ENCODE measurements at regions not wholly inside any gene's neighbourhood (a gene's known extent, or its start where the extent isn't known, plus 50 kb on each side); places are given as distances from the start of the nearest gene placed in this dataset.
"Not testable (repeated sequence)": the region's sequence is repeated elsewhere in the genome, so short reads cannot be mapped to it uniquely, and the experiment has no call there.

DNA sequence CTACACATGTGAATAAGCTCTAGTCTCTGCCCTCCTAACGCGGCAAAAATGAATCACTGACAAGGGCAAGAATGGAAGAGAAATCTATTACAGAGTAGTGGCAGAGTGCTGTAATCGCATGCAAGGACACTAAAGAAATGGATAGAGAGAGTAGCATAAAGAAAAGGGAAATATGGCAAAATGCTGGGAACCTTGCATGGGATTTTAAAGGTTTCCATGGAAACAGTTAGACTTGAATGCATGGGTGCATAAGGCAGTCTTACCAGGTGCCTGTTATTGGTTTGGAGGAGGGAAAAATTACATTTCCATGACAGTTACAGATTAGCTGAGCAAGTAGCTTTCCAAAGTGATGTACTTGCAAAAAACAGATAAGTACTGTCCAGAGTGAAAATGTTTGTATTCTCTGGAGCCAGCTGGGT, 233.4 kb downstream of the PTN start:
- DNase-seq (ENCODE audit: low read depth) = no peak

DNA sequence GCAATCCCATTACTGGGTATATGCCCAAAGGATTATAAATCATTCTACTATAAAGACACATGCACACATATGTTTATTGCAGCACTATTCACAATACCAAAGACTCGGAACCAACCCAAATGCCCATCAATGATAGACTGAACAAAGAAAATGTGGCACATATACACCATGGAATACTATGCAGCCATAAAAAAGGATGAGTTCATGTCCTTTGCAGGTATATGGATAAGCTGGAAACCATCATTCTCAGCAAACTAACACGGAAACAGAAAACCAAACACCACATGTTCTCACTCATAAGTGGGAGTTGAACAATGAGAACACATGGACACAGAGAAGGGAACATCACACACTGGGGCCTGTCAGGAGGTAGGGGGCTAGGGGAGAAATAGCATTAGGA, 235.7 kb downstream of the PTN start:
- not testable (repeated sequence) for DNase-seq (ENCODE audit: low read depth)

GRCh38 chr7:137103526-137103925, 235.1 kb downstream of the CHRM2 start:
- DNase-seq (ENCODE audit: low read depth) = not testable (repeated sequence)

- DNase-seq (ENCODE audit: low read depth) = no peak
Measured at GRCh38 chr7:137097111-137097510, 228.7 kb downstream of the CHRM2 start.

- no peak for DNase-seq (ENCODE audit: low read depth)
Measured at GRCh38 chr7:137096607-137097006, 228.2 kb downstream of the CHRM2 start.

GRCh38 chr7:137093198-137093597, 224.7 kb downstream of the CHRM2 start:
- no peak for DNase-seq (ENCODE audit: low read depth)

DNA sequence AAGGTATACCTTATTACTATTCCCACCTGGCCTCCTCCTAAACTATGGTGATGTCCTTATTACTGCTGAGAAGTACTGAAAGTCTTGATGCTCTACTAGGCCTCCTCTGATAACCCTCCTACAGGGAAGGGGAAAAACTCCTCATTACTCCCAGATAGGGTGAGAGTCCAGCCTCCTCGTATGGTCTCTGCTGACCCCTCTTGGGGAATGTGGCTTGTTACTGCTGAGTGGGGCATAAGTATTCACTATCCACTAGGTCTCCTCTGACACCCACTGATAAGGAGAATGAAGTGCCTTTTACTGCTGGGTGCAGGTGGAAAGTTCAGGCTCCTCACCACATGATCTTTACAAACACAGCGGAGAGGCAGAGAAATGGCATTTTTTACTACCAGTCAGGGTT, 222.9 kb downstream of the CHRM2 start:
- DNase-seq (ENCODE audit: low read depth) = no peak

DNA sequence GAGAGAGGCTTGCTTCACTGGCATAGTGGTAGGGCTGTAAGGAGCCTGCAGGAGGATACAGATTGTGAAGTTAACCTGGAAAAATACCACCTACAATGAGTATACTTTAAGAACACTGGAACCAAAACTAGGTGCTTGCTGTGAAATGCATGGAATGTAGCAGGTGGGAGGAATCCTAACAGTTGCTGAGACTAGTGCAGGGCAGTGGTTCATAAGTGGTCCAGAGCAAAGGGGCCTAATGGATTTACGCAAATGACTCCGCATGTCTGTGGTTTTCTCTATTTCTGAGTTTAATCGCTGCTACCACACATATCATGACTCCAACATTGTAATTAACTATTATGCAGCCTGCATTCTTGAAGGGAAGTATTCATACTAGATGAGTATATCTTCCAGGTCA, 218.4 kb downstream of the CHRM2 start:
- no peak for DNase-seq (ENCODE audit: low read depth)

DNA sequence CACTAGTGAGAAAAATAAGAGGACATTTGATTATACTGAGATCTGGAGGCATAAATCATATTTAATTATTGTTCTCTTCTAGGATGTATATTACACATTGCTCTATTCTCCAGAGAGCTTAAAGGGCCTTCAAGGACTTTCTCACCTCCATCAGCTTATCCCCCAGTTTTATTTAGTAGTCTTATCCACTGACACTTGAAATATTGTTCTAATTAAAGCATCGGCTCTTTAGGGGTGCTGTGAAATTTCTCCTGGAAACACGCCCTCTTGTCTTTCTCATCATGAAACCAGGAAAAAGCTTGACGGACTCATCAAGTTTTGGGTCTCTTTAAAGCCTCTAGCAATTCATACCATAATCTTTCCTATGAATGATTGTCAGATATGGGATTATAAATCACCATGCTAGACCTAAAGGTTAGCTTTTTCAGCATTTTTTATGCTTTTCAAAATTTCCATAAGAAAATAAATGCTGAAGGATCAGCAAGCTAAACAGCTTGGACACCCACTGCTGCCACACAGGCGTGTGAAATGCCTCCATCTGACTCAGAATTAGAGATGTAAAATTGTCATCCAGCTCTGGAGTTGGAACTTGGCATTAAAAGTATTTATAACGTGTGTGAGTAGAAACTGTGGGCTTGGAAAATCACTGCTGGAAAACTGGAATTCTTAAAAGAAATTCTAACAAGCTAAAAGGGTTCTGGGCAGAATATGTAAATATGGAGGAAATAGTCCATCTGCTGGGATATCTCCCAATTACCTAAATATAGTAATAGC, 216.3 kb downstream of the CHRM2 start:
- DNase-seq (ENCODE audit: low read depth) = no peak

GRCh38 chr7:137082391-137082790, 213.9 kb downstream of the CHRM2 start:
- DNase-seq (ENCODE audit: low read depth) = no peak

DNA sequence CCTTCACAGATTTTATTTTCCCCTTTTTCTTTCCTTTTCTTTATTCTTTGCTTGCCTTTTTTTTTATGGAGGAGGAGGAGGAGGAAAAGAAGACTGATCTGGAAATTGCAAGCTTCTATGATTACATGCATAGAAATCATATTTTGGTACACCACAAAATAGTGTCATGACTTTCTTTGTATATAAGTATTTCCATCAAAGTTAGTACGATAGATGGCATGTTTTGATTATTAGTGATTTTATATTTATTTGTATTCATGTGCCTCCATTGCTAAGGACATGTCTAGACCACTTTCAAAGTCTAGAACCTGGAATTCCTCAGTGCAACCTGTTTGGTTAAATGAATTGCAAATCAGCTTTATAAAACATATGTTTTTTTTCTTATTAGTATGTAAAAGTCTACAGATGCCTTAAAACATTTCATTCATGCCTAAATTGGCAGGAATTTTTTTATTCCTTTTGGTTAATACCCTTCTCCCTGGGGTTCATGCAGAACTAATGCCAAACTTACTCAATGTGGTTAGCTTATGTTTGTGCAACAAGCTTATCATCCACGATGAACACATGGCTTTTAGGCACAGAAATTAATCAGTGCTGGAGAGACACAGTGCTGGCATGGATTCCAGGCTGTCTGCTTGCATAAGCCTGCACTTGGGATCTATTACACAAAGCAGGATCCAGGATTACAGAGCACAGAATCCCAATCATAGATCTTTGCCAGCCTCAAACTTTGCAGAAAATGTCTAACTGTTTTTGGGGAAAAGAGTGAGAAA, 213.1 kb downstream of the CHRM2 start:
- DNase-seq (ENCODE audit: low read depth) = peak; percentile 93

- no peak for DNase-seq (ENCODE audit: low read depth)
Measured at GRCh38 chr7:137080516-137081203, 212.2 kb downstream of the CHRM2 start.

DNA sequence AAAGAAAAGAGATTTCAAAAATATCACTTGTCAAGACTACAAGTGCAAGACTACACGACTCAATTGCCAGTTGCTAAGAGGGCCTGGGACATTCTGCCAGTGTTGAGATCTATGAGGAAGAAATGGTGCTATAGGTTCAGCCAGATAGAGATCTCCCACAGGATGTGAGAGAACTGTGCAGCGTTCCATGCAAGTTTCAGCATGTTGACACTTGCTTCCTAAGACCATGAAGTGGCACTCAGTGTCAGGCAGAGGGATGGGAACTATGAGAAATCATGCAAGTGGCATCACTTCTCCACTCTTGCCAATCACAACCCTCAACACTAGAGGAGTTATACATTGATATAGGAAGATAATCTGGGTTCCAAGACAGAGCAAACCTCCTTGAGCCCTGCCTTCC, 210.3 kb downstream of the CHRM2 start:
- no peak for DNase-seq (ENCODE audit: low read depth)

GRCh38 chr7:137074391-137075030, 206.1 kb downstream of the CHRM2 start:
- DNase-seq (ENCODE audit: low read depth) = no peak

- no peak for DNase-seq (ENCODE audit: low read depth)
Measured at GRCh38 chr7:137073571-137074325, 205.3 kb downstream of the CHRM2 start.
